Glomerular visceral epithelial cell (primary cell): ENCODE measurements at regions not wholly inside any gene's neighbourhood (a gene's known extent, or its start where the extent isn't known, plus 50 kb on each side); places are given as distances from the start of the nearest gene placed in this dataset.
A peak's percentile ranks its signal among the peaks of the same experiment; 100 is the strongest.

Experiments
- DNase-seq: peaks from one replicate; pipeline ENCODE4 v3.0.0-alpha.2; 2016; ENCODE audit errors: extremely low spot score

GRCh38 chr16:66289051-66289680 is 77.3 kb upstream of the CDH5 start:
- DNase-seq, result no peak

GRCh38 chr16:66287926-66288325 is 78.6 kb upstream of the CDH5 start:
- no peak for DNase-seq

GRCh38 chr16:66287416-66287815 is 79.1 kb upstream of the CDH5 start:
- no peak for DNase-seq

GRCh38 chr16:66286527-66286926 is 80.0 kb upstream of the CDH5 start:
- no peak for DNase-seq

GRCh38 chr16:66278604-66279262 is 87.8 kb upstream of the CDH5 start:
- DNase-seq, result no peak

- no peak for DNase-seq
These were observed 88.4 kb upstream of the CDH5 start for GRCh38 chr16:66278111-66278531.

GRCh38 chr16:66277311-66278070 is 89.0 kb upstream of the CDH5 start:
- DNase-seq, result no peak

- peak; percentile 54 for DNase-seq
These were observed 90.6 kb upstream of the CDH5 start for GRCh38 chr16:66275775-66276428.

GRCh38 chr16:66274335-66275110 is 92.0 kb upstream of the CDH5 start:
- DNase-seq, result no peak

- DNase-seq, result no peak
These were observed 92.7 kb upstream of the CDH5 start for GRCh38 chr16:66273644-66274334.

GRCh38 chr16:66273053-66273452 is 93.4 kb upstream of the CDH5 start:
- no peak for DNase-seq

GRCh38 chr16:66272461-66272860 is 94.0 kb upstream of the CDH5 start:
- DNase-seq, result no peak

GRCh38 chr16:66271074-66272060 is 95.1 kb upstream of the CDH5 start:
- DNase-seq, result no peak

GRCh38 chr16:66270333-66270927 is 96.1 kb upstream of the CDH5 start:
- DNase-seq, result peak; percentile 61

GRCh38 chr16:66269617-66270332 is 96.7 kb upstream of the CDH5 start:
- DNase-seq, result no peak

GRCh38 chr16:66267292-66268014 is 99.0 kb upstream of the CDH5 start:
- no peak for DNase-seq

GRCh38 chr16:66266436-66267291 is 99.8 kb upstream of the CDH5 start:
- no peak for DNase-seq
